Astrocyte (in vitro differentiated cells and primary cell): ENCODE measurements at regions not wholly inside any gene's neighbourhood (a gene's known extent, or its start where the extent isn't known, plus 50 kb on each side); places are given as distances from the start of the nearest gene placed in this dataset.

ENCODE experiments used
- EZH2 ChIP-seq: IDR thresholded peaks from 2 replicates; pipeline ENCODE4 v1.6.1; 2012; ENCODE audit warnings: mild to moderate bottlenecking, low read length, inconsistent platforms; ENCODE audit not compliant: insufficient read depth
- TF ChIP-seq, protein P1 (sequence below): IDR thresholded peaks from 2 replicates; pipeline ENCODE4 v1.5.1; 2011; ENCODE audit warnings: low read depth, mild to moderate bottlenecking, inconsistent platforms, low read length, moderate library complexity; ENCODE audit not compliant: insufficient read depth

GRCh38 chr3:82005266-82005665, 243.8 kb upstream of the GBE1 start:
- TF ChIP-seq, protein P1, sequence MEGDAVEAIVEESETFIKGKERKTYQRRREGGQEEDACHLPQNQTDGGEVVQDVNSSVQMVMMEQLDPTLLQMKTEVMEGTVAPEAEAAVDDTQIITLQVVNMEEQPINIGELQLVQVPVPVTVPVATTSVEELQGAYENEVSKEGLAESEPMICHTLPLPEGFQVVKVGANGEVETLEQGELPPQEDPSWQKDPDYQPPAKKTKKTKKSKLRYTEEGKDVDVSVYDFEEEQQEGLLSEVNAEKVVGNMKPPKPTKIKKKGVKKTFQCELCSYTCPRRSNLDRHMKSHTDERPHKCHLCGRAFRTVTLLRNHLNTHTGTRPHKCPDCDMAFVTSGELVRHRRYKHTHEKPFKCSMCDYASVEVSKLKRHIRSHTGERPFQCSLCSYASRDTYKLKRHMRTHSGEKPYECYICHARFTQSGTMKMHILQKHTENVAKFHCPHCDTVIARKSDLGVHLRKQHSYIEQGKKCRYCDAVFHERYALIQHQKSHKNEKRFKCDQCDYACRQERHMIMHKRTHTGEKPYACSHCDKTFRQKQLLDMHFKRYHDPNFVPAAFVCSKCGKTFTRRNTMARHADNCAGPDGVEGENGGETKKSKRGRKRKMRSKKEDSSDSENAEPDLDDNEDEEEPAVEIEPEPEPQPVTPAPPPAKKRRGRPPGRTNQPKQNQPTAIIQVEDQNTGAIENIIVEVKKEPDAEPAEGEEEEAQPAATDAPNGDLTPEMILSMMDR: no peak
- no peak for TF ChIP-seq EZH2
